Activated naive CD8-positive, alpha-beta T cell treated with anti-CD3 and anti-CD28 coated beads, Interleukin-2, amount 50 U/mL, for 16 hours (primary cell): ENCODE measurements at regions not wholly inside any gene's neighbourhood (a gene's known extent, or its start where the extent isn't known, plus 50 kb on each side); places are given as distances from the start of the nearest gene placed in this dataset.
"Not testable (repeated sequence)": the region's sequence is repeated elsewhere in the genome, so short reads cannot be mapped to it uniquely, and the experiment has no call there.

Experiments used
- DNase-seq: peaks from one replicate; pipeline ENCODE4 v3.0.0-alpha.2; 2020; ENCODE audit warnings: low read depth, low spot score

GRCh38 chr2:131827481-131828163 lies 299.9 kb downstream of the CCDC74A start:
- no peak for DNase-seq

GRCh38 chr2:131828164-131828561 lies 300.5 kb downstream of the CCDC74A start:
- DNase-seq: no peak

DNA sequence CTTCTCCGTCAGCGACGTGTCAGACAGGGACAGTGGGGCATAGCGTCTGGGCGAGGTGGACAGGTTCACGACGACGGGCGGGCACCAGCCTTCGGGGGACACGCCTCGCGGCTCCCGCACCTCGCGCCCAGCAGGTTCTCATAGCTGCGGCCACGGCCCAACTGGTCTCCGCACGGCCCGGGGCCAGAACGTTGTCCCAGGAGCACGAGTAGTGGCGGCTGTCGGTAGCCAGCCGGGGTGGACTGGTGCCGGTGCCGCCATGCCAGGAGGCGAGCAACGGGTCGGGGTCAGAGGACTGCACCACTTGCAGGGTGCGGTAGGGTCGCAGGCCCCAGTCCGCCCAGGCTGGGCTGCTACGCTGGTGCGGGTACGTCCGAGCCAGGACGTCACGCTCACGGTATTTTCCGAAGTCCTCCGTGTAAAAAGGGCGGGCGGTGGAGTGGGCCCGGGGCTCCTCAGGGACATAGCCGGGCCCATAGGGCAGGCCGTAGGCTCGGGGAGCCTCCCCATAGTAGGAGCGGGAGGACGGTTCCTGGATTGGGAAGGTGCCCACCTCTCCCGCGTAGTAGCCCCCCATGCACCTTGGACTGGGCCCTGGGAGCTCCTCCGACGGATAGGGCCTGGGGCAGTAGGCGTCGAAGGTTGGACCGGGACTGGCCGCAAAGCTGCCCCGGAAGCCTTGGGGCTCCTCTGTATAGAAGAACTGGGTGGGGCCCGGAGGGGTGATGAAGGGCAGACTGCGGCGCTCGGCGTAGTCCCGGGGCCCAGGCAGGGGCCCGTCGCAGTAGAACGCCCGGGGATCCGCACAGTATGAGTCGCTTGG lies 301.2 kb downstream of the CCDC74A start:
- DNase-seq: not testable (repeated sequence)

- DNase-seq: not testable (repeated sequence)
Measured at GRCh38 chr2:131829456-131830241, 302.0 kb downstream of the CCDC74A start.

- DNase-seq: not testable (repeated sequence)
Measured at GRCh38 chr2:131830242-131830945, 302.7 kb downstream of the CCDC74A start.

- not testable (repeated sequence) for DNase-seq
Measured at GRCh38 chr2:131830946-131831310, 303.2 kb downstream of the CCDC74A start.

DNA sequence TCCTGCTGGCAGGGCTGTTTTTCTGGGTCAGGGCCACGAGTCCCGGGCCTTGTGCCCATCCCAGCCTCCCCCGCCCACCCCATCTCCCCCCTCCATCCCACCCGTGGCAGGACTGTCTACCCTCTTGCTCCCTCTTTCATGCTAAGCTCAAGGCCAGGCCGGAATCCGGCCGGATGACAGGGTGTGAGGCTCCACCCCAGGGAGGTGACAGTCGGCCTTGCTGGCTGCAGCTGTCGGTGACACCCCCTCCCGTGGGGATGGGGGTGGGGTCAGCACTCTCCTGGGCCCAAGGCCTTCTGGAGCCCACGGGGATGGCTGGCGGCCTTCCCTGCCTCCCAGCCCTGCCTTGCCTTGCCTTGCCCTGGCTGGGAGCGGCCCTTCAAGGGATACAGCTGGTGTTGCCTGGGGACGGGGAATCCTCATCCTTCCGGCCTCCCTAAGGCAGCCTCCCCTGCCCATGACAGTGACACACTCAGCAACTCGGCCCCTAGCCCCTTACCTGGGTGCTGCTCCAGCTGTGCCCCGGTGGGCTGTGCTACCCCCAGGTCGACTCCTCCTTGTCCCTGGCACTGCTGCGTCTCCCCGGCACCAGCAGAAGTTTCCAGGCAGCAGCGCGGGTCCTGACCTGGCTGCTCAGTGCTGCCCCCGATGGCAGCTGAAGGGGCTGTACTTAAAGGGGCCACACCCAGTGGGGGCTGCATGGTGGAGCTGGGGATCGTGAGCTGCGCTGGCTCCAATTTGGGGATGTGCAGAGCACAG lies 303.9 kb downstream of the CCDC74A start:
- not testable (repeated sequence) for DNase-seq

GRCh38 chr2:131832209-131832780 lies 304.6 kb downstream of the CCDC74A start:
- not testable (repeated sequence) for DNase-seq

DNA sequence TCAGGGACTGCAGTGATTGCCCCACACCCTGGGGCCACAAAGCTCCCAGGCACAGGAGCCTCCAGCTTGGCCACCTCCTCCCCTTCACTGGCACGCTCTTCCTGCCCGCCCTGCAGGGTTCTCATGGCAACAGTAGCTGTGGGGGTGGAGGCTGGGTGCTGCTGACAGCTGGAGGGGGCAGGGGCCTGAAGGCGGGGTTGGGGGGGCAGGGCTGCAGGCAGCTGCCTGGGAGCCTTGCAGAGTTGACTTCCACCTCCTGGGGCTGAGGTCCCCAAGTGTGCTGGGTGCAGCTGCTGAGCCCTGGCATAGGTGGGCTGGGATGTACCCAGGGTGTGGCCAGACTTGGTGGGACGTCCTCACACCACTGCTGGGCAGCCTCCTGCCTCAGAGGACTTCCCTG lies 305.2 kb downstream of the CCDC74A start:
- not testable (repeated sequence) for DNase-seq

DNA sequence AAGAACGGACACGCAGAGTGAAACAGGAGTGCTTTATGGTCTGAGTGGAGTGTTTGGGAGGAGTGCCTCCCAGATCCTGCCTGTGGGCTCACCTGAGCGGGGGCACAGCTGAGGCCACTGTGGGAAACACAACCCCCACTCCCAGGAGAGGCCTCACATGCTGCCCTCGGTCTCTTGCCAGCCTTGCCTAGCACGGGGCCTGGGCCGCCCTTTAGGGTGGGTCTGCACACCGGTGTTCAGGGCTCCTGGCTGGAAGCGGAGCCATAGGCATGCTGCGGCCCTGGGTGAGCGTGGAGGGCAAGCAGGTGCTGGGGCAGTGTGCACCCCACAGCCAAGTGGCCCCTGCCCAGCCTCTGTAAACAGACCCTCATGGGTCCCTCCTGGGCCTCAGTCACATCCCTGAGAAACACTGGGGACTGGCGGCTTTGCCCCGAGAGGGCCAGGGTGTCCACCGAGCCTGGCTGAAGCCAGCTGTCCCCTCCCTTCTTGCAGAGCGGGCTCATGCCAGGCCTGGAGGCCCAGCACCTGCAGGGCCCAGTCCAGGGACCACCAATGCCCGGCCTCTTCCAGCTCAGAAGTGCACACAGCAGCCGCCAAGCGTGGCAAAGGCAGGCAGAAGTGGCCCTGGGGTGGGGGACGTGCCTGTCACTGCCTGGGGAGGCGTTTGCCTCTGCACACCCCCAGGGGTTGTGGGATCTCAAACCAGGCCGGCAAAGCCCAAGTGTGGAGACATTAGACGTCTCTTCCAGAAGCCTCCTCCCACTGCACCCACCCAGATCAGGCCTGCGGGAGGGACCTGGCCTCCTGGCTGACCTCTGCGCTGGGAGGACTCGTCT lies 305.9 kb downstream of the CCDC74A start:
- DNase-seq: not testable (repeated sequence)

DNA sequence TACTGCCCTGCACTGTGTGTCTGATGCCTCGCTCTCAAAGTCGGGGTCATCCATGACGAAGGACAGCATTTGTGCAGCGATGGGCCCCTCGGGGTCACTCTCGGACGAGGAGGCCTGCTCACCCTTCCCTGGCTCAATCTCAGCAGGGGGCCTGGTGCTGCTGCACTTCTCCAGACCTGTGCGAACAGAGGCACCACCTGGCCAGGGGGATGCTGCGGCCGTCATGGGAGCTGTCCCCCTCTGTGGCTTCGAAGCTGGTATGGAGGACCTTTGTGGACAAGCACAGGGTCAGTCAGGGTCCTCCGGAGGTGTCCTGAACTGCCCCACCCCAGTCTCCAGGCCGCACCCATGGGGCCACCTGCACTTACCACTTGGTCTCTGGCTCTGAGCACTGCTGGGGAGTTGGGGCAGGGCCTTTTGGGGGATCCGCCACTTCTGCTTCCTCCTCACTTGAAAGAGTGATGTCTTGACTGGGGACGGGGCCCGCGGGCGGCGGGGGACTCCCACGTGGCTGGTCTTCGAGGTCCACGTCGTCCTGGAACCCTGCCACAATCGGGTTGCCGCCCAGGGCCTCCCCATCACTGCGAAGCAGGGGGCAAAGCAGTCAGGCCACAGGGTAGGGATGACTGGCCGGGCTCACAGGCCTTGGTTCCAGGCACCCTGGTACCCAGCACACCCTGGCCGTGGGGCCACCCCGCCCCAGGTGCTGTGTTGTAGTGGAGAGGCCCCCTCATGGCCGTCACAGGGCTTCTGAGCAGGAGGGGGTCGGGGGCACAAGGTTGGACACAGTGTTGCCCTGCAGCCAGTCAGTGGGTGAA lies 306.7 kb downstream of the CCDC74A start:
- not testable (repeated sequence) for DNase-seq

DNA sequence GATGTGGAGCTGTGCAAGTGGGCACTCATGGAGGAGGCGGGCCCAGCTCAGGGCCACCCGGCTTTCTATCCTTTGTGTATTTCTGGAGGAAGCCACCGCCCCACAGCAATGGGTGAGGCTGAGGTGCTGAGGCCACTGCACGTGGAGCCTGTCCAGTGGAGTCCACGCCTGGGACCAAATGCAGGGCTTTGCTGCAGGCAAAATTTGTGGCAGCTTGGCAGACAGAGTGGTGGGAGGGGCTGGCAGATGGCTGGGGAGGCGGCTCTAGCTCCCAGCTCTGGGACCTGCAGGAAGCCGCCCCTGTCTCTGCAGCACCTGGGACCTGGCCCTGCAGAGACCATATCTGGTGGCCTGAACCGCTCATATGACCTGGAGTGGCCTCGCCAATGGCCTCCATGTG lies 307.3 kb downstream of the CCDC74A start:
- not testable (repeated sequence) for DNase-seq

- DNase-seq: no peak
Measured at GRCh38 chr2:131835621-131836091, 308.0 kb downstream of the CCDC74A start.

DNA sequence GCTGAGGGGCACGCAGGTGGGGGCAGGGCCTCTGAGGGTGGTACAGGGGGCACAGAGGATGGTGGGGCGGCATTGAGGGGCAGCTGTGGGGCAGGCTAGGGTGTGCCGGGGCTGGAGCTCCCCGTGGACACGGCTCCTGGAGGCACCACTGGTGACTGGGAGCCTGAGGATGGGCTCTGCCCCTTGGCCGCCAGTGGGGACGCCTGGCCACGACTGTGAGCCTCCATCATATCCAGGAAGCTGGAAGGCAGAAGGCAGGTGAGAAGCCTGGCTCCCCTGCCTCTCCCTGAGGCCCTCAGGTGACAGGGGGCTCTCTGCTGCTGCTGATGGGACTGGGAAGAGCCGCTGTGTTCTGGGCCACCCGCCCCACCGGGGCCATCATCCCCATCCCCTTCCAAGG lies 308.4 kb downstream of the CCDC74A start:
- DNase-seq: not testable (repeated sequence)

DNA sequence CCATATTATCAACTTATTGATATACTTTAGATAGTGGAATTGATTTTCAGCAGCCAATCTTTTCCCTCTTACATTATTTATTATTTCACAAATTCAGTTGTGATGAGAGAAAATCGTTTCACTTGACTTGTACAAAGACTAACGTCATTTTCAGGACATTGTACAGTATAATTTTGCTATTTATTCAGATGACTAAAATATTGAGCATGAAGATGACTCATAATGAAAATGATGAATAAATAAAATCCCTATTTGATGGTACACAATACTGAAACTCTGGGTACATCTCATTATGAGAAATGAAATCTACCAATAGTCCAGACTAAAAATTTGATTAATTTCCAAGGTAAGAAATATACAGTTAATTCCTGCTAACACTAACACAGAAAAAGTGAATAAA lies 316.4 kb downstream of the CCDC74A start:
- DNase-seq: not testable (repeated sequence)

GRCh38 chr2:131856202-131856601 lies 305.6 kb downstream of the ANKRD30BL start:
- not testable (repeated sequence) for DNase-seq

GRCh38 chr2:131858197-131858596 lies 303.6 kb downstream of the ANKRD30BL start:
- DNase-seq: not testable (repeated sequence)
